HFFc6 (cell line): ENCODE measurements at regions not wholly inside any gene's neighbourhood (a gene's known extent, or its start where the extent isn't known, plus 50 kb on each side); places are given as distances from the start of the nearest gene placed in this dataset.
"Not testable (repeated sequence)": the region's sequence is repeated elsewhere in the genome, so short reads cannot be mapped to it uniquely, and the experiment has no call there.

Experiments
- DNase-seq: peaks from one replicate; pipeline ENCODE4 v3.0.0-alpha.2; 2018
- H3K27ac Mint-ChIP-seq: 2 replicates; pipeline ENCODE4 v1.8.0; 2020; ENCODE audit warnings: mild to moderate bottlenecking, mixed read lengths
- H3K27me3 Mint-ChIP-seq: 2 replicates; pipeline ENCODE4 v1.8.0; 2021; ENCODE audit warnings: mild to moderate bottlenecking, moderate library complexity, mixed read lengths; ENCODE audit not compliant: insufficient read depth
- H3K36me3 Mint-ChIP-seq: 2 replicates; pipeline ENCODE4 v1.8.0; 2021; ENCODE audit warnings: low read depth, mixed read lengths
- H3K4me1 Mint-ChIP-seq: 2 replicates; pipeline ENCODE4 v1.8.0; 2020; ENCODE audit warnings: low read depth, mixed read lengths
- H3K4me3 Mint-ChIP-seq: 2 replicates; pipeline ENCODE4 v1.8.0; 2020; ENCODE audit warnings: mild to moderate bottlenecking, moderate library complexity, mixed read lengths
- H3K9me3 Mint-ChIP-seq: 2 replicates; pipeline ENCODE4 v1.8.0; 2020; ENCODE audit warnings: mild to moderate bottlenecking, mixed read lengths
- CTCF ChIP-seq: fragments of 200-600 bp; sonication (generic); IDR thresholded peaks from 2 replicates; pipeline ENCODE4 v1.5.0; 2021; ENCODE audit warnings: antibody characterized with exemption, mild to moderate bottlenecking

DNA sequence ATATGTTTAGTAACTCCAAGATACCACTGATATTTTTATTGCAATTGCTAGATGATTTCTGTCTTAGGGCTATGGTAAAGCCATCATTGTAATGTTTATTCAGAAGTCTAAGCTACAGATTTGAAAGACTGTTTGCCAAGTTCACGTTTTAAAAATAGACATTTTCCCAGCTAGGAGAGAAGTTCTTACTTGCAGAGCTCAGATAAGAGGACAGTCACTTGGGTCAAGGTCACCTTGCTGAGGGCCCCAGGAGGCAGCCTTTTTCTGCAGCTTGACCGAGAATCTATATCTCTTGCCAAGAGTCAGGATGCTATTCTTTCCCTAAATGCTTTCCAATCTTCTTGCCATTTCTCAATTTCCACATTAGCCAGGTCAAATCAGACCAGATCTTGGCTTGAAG, 1011.2 kb downstream of the KCNMA1 start:
- no peak for DNase-seq
- H3K27ac Mint-ChIP-seq = no peak overlapping the region
- H3K4me1 Mint-ChIP-seq = no peaks in the 10 kb centered on the region
- no peak overlapping the region for H3K4me3 Mint-ChIP-seq
- TF ChIP-seq CTCF = no peak
- no peaks in the 10 kb centered on the region for H3K9me3 Mint-ChIP-seq
- H3K27me3 Mint-ChIP-seq = peaks cover 8% of the 10 kb centered on the region
- H3K36me3 Mint-ChIP-seq = no peaks in the 10 kb centered on the region

DNA sequence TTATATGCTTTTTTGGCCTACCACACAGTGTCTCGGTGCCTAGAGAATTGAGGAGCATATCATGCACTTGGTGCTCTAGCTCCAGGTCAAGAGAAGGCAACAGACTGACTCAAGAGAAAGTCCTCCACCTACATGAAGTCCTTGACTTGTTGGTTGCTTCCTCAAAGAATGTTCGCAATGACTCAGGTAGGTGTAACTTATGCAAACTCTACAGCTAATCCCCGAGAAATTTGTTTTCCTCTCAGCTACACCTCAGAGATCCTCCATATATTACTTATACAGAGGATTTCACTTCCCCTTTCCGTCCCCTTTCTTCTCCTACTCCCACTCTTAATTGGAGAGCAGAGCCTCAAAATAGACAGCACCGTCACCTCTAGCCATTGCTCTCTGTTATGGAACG, 1013.1 kb downstream of the KCNMA1 start:
- Mint-ChIP-seq H3K4me3 (no peak overlapping the region), H3K27ac (no peak overlapping the region), H3K36me3 (no peaks in the 10 kb centered on the region), H3K4me1 (no peaks in the 10 kb centered on the region), H3K27me3 (peaks cover 8% of the 10 kb centered on the region), H3K9me3 (peaks cover 5% of the 10 kb centered on the region; the same call in 1 of the 2 replicates)
- no peak for TF ChIP-seq CTCF
- no peak for DNase-seq

- H3K36me3 Mint-ChIP-seq = no peaks in the 10 kb centered on the region
- TF ChIP-seq CTCF = no peak
- H3K4me3 Mint-ChIP-seq = no peak overlapping the region
- DNase-seq = no peak
- peaks cover 7% of the 10 kb centered on the region for H3K27me3 Mint-ChIP-seq
- H3K27ac Mint-ChIP-seq = no peak overlapping the region
- H3K9me3 Mint-ChIP-seq = peaks cover 5% of the 10 kb centered on the region; the same call in 1 of the 2 replicates
- H3K4me1 Mint-ChIP-seq = no peaks in the 10 kb centered on the region
Measured at GRCh38 chr10:76621886-76622620, 1015.6 kb downstream of the KCNMA1 start.

GRCh38 chr10:76618641-76619040, 1019.0 kb downstream of the KCNMA1 start:
- DNase-seq = no peak
- no peak for TF ChIP-seq CTCF
- Mint-ChIP-seq H3K27me3 (peaks cover 3% of the 10 kb centered on the region), H3K9me3 (peaks cover 5% of the 10 kb centered on the region; the same call in 1 of the 2 replicates), H3K4me3 (no peak overlapping the region), H3K27ac (no peak overlapping the region), H3K36me3 (no peaks in the 10 kb centered on the region), H3K4me1 (no peaks in the 10 kb centered on the region)

DNA sequence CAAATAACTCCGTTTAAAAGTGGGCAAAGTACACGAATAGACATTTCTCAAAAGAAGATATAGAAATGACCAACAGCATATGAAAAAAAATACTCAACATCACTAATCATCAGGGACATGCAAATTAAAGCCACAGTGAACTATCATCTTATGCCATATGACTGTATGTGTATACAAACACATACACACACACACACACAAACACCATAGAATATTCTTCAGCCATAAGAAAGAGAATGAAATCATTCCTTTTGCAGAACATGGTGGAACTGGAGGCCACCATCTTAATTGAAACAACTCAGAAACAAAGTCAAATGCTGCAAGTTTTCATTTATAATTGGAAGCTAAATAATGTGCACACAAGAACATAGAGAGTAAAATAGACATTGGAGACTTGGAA, 1019.4 kb downstream of the KCNMA1 start:
- no peak for TF ChIP-seq CTCF
- Mint-ChIP-seq H3K4me3 (no peak overlapping the region), H3K4me1 (no peaks in the 10 kb centered on the region), H3K27me3 (peaks cover 3% of the 10 kb centered on the region), H3K9me3 (peaks cover 5% of the 10 kb centered on the region; the same call in 1 of the 2 replicates), H3K36me3 (no peaks in the 10 kb centered on the region), H3K27ac (no peak overlapping the region)
- DNase-seq = no peak

DNA sequence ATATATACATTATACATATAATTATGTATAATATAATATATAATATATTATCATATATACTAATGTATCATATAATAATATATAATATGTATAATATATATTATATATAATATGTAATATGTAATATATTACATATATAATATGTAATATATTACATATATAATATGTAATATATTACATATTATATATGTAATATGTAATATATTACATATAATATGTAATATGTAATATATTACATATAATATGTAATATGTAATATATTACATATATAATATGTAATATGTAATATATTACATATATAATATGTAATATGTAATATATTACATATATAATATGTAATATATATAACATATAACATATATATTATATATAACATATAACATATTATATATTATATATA, 1020.9 kb downstream of the KCNMA1 start:
- DNase-seq, H3K27me3 Mint-ChIP-seq, H3K4me1 Mint-ChIP-seq, H3K36me3 Mint-ChIP-seq, H3K4me3 Mint-ChIP-seq, H3K27ac Mint-ChIP-seq: not testable (repeated sequence)
- peaks cover 10% of the 10 kb centered on the region; the same call in 1 of the 2 replicates for H3K9me3 Mint-ChIP-seq
